Left ventricle myocardium inferior (tissue), 1 donor: ENCODE measurements at regions not wholly inside any gene's neighbourhood (a gene's known extent, or its start where the extent isn't known, plus 50 kb on each side); places are given as distances from the start of the nearest gene placed in this dataset.

Experiments used
- DNase-seq: peaks from one replicate; pipeline ENCODE4 v3.0.0-alpha.2; 2020
- H3K27ac ChIP-seq: fragments of 200-600 bp; replicated peaks from 2 replicates; pipeline ENCODE4 v1.8.0; 2021
- H3K27me3 ChIP-seq: fragments of 200-600 bp; 2 replicates; pipeline ENCODE4 v1.8.0; 2021; ENCODE audit warnings: low read depth
- H3K36me3 ChIP-seq: fragments of 200-600 bp; 2 replicates; pipeline ENCODE4 v1.8.0; 2021
- H3K4me1 ChIP-seq: fragments of 200-600 bp; 2 replicates; pipeline ENCODE4 v1.8.0; 2021
- H3K4me3 ChIP-seq: fragments of 200-600 bp; 2 replicates; pipeline ENCODE4 v1.8.0; 2021; ENCODE audit warnings: mild to moderate bottlenecking, moderate library complexity
- H3K9me3 ChIP-seq: fragments of 200-600 bp; replicated peaks from 2 replicates; pipeline ENCODE4 v1.8.0; 2021
- CTCF ChIP-seq: fragments of 200-600 bp; IDR thresholded peaks from 2 replicates; pipeline ENCODE4 v1.8.0; 2021; ENCODE audit warnings: antibody characterized with exemption, mild to moderate bottlenecking, borderline replicate concordance
- intact Hi-C: fragments of 100-400 bp; cut with micrococcal nuclease; formaldehyde crosslinking; loops from one replicate; pipeline ENCODE4 v1.11.0; 2022
- donor health status: DM: no; HTN: yes; CAD: no; lungs with severe emphysema.

GRCh38 chr3:64332459-64333350 is 107.4 kb upstream of the PRICKLE2 start:
- H3K27me3 ChIP-seq, result no peaks in the 10 kb centered on the region
- intact Hi-C loops, result no loop called here
- no peak for DNase-seq
- H3K9me3 ChIP-seq, result no peaks in the 10 kb centered on the region
- H3K4me1 ChIP-seq, result no peaks in the 10 kb centered on the region
- no peak overlapping the region for H3K27ac ChIP-seq
- H3K36me3 ChIP-seq, result no peaks in the 10 kb centered on the region
- H3K4me3 ChIP-seq, result no peak overlapping the region
- TF ChIP-seq CTCF, result no peak

GRCh38 chr3:64331605-64332004 is 106.3 kb upstream of the PRICKLE2 start:
- Histone ChIP-seq H3K36me3 (no peaks in the 10 kb centered on the region), H3K4me3 (no peak overlapping the region), H3K27ac (no peak overlapping the region), H3K4me1 (peaks cover 4% of the 10 kb centered on the region), H3K27me3 (no peaks in the 10 kb centered on the region), H3K9me3 (no peaks in the 10 kb centered on the region)
- DNase-seq, result no peak
- no peak for TF ChIP-seq CTCF
- intact Hi-C loops, result no loop called here

- Histone ChIP-seq H3K9me3 (no peaks in the 10 kb centered on the region), H3K4me3 (no peak overlapping the region), H3K36me3 (no peaks in the 10 kb centered on the region), H3K27me3 (no peaks in the 10 kb centered on the region), H3K4me1 (peaks cover 6% of the 10 kb centered on the region), H3K27ac (no peak overlapping the region)
- DNase-seq, result no peak
- intact Hi-C loops, result no loop called here
- no peak for TF ChIP-seq CTCF
Measured at GRCh38 chr3:64329037-64329436, 103.8 kb upstream of the PRICKLE2 start.

- Histone ChIP-seq H3K27me3 (no peaks in the 10 kb centered on the region), H3K4me3 (peak overlapping the region; percentile 23), H3K36me3 (no peaks in the 10 kb centered on the region), H3K4me1 (peaks cover 6% of the 10 kb centered on the region), H3K27ac (peak overlapping the region; percentile 82), H3K9me3 (no peaks in the 10 kb centered on the region)
- intact Hi-C loops, result no loop called here
- no peak for TF ChIP-seq CTCF
- DNase-seq, result peak; percentile 77
Measured at GRCh38 chr3:64327100-64327804, 102.0 kb upstream of the PRICKLE2 start.

GRCh38 chr3:64321747-64322146 is 96.5 kb upstream of the PRICKLE2 start:
- no peak overlapping the region for H3K27ac ChIP-seq
- peaks cover 3% of the 10 kb centered on the region for H3K4me1 ChIP-seq
- H3K4me3 ChIP-seq, result no peak overlapping the region
- no peaks in the 10 kb centered on the region for H3K27me3 ChIP-seq
- TF ChIP-seq CTCF, result no peak
- no peaks in the 10 kb centered on the region for H3K36me3 ChIP-seq
- intact Hi-C loops, result no loop called here
- no peaks in the 10 kb centered on the region for H3K9me3 ChIP-seq
- no peak for DNase-seq
